Mucosa of descending colon (tissue), 3 donors: ENCODE measurements at regions not wholly inside any gene's neighbourhood (a gene's known extent, or its start where the extent isn't known, plus 50 kb on each side); places are given as distances from the start of the nearest gene placed in this dataset.

Experiments
- ATAC-seq: fragments of 200-7000 bp; cut with Tn5 transposase; one replicate; pipeline ENCODE4 v1.9.1; 2020; ENCODE audit warnings: mild to moderate bottlenecking, moderate library complexity
- DNase-seq, 3 donors: peaks; one replicate each; pipeline ENCODE4 v3.0.0-alpha.2; 2020
- H3K36me3 ChIP-seq: fragments of 200-600 bp; one replicate; pipeline ENCODE4 v1.8.0; 2021; ENCODE audit warnings: low read depth, mild to moderate bottlenecking
- H3K4me1 ChIP-seq: fragments of 200-600 bp; one replicate; pipeline ENCODE4 v1.8.0; 2021; ENCODE audit warnings: low read depth, mild to moderate bottlenecking
- H3K4me3 ChIP-seq: fragments of 200-600 bp; one replicate; pipeline ENCODE4 v1.8.0; 2021; ENCODE audit warnings: mild to moderate bottlenecking
- H3K9me3 ChIP-seq: fragments of 200-600 bp; one replicate; pipeline ENCODE4 v1.8.0; 2021; ENCODE audit warnings: mild to moderate bottlenecking
- intact Hi-C, 2 donors: fragments of 100-400 bp; cut with DNase I in 1 of 2; cut with micrococcal nuclease in 1 of 2; formaldehyde crosslinking; loops; one replicate each; pipeline versions ENCODE4 v1.11.0 to v1.11.1; 2022; cut with DNase I, micrococcal nuclease
- TF ChIP-seq, protein P1 (sequence below): fragments of 200-600 bp; IDR thresholded peaks from one replicate; pipeline ENCODE4 v1.8.0; 2022; ENCODE audit warnings: antibody characterized with exemption, mild to moderate bottlenecking
- donor health status: DM: no; HTN: no; CAD: no; lungs with moderate emphysema.
- donor health status: DM: no; HTN: no; CAD: no.
- donor health status: DM: no; HTN: yes; CAD: no.

DNA sequence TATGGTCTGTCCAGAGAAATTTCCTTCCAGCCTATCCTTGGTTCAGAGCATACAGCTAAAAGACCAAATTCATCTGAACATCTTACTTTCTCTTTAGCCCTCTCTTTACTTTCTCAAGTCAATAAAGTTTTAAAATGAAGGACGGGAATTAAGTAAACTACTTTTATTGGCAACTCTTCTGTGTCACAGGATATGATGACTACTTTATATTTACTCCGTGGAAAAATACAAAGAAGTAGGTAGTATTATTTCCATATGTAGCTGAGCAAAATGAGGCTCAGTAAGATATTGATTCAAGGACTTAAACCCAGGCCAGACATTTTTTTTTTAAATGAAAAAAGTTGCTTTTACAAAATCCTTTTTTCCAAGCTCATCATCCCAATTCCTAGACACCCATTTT lies 151.2 kb upstream of the DPYD start:
- ATAC-seq (no peak), DNase-seq (no peak)
- TF ChIP-seq, protein P1, sequence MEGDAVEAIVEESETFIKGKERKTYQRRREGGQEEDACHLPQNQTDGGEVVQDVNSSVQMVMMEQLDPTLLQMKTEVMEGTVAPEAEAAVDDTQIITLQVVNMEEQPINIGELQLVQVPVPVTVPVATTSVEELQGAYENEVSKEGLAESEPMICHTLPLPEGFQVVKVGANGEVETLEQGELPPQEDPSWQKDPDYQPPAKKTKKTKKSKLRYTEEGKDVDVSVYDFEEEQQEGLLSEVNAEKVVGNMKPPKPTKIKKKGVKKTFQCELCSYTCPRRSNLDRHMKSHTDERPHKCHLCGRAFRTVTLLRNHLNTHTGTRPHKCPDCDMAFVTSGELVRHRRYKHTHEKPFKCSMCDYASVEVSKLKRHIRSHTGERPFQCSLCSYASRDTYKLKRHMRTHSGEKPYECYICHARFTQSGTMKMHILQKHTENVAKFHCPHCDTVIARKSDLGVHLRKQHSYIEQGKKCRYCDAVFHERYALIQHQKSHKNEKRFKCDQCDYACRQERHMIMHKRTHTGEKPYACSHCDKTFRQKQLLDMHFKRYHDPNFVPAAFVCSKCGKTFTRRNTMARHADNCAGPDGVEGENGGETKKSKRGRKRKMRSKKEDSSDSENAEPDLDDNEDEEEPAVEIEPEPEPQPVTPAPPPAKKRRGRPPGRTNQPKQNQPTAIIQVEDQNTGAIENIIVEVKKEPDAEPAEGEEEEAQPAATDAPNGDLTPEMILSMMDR, result no peak
- Histone ChIP-seq H3K36me3 (no peaks in the 10 kb centered on the region), H3K4me1 (no peaks in the 10 kb centered on the region), H3K4me3 (no peak overlapping the region), H3K9me3 (no peaks in the 10 kb centered on the region)
- intact Hi-C loops, result no loop called here

DNA sequence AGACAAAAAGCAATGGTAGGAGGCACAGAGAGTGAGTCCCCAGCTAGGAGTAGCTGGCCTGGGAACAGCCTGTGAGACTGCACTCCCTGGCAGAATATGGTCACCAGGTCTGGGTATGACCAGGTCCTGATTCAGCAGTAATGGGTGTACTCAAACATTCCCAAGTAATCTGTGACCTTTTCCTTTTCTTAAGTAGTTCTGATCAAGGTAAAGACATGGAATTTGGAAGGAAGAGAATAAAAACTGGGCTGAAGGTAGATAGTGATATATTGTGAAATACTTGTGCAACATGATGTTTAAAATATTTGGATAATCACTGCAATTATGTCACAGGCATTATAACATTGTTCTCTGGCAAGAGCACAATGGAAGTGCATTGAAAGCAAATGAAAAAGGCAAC lies 147.2 kb upstream of the DPYD start:
- ATAC-seq, result no peak
- intact Hi-C loops, result no loop called here
- no peaks in the 10 kb centered on the region for H3K4me1 ChIP-seq
- DNase-seq, result no peak
- H3K4me3 ChIP-seq, result no peak overlapping the region
- TF ChIP-seq, protein P1, result no peak
- H3K9me3 ChIP-seq, result no peaks in the 10 kb centered on the region
- no peaks in the 10 kb centered on the region for H3K36me3 ChIP-seq

GRCh38 chr1:98066911-98067310 lies 146.1 kb upstream of the DPYD start:
- intact Hi-C loops, result no loop called here
- Histone ChIP-seq H3K4me1 (no peaks in the 10 kb centered on the region), H3K4me3 (no peak overlapping the region), H3K9me3 (no peaks in the 10 kb centered on the region), H3K36me3 (no peaks in the 10 kb centered on the region)
- DNase-seq, result no peak
- TF ChIP-seq, protein P1, result no peak
- no peak for ATAC-seq

DNA sequence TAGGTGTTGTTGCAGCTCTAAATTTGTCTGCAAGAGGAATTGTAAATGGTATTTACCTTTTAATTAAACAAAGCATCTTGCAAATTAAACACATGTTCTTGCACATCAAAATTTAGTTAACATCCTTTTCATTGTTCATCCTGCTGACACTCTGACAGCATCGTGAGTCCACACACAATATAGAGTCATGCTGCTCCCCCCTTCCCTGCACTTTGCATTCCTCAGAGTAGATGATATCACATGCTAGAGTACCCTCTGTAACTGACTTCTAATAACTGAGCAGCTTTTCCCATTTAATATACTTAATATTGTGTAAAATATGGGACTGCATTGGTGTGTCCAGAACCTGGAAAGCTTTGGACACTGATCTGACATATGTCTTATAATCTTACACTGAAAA lies 138.8 kb upstream of the DPYD start:
- ATAC-seq, result no peak
- TF ChIP-seq, protein P1, result no peak
- intact Hi-C loops, result loop anchor here in 1 of 2 donors (10.0 kb wide), 1 partner anchor 1095 kb away; no protein-coding TSS in a partner anchor

GRCh38 chr1:98058676-98059075 lies 137.8 kb upstream of the DPYD start:
- intact Hi-C loops, result loop anchor here in 1 of 2 donors (10.0 kb wide), 1 partner anchor 1094 kb away; no protein-coding TSS in a partner anchor
- H3K9me3 ChIP-seq, result no peaks in the 10 kb centered on the region
- TF ChIP-seq, protein P1, result no peak
- ATAC-seq, result no peak
- DNase-seq, result no peak
- no peak overlapping the region for H3K4me3 ChIP-seq
- no peaks in the 10 kb centered on the region for H3K36me3 ChIP-seq
- H3K4me1 ChIP-seq, result peaks cover 4% of the 10 kb centered on the region

More for the DNA sequence above, 138.8 kb upstream of the DPYD start:
- no peak overlapping the region for H3K4me3 ChIP-seq
- H3K9me3 ChIP-seq, result no peaks in the 10 kb centered on the region
- H3K4me1 ChIP-seq, result no peaks in the 10 kb centered on the region
- no peaks in the 10 kb centered on the region for H3K36me3 ChIP-seq
- DNase-seq, result no peak
